ENCODE measurements at regions not wholly inside any gene's neighbourhood (a gene's known extent, or its start where the extent isn't known, plus 50 kb on each side); places are given as distances from the start of the nearest gene placed in this dataset.

DNA sequence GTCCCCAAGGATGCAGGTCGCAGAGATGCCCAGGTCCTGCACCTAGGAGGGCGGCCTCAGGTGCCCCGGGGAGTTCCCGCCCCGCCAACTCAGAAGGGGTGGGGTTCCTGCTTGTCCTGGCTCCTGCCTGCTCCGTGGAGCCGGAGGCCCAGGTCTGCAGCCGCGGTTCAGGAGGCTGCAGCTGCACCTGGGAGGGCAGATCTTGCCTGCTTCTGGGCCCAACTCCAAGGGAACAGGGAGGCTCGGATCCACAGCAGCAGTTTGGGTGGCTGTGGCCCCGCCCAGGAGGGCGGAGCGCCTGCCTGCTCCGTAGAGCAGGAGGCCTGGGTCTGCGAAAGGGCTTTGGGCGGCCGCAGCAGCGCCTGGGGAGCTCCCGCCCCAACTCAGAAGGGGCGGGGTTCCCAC, 108.2 kb upstream of the EGR2 start:
- no peak for TF ChIP-seq POLR2A (IDR thresholded peaks at IDR 0.05)
- TF ChIP-seq, protein P1, sequence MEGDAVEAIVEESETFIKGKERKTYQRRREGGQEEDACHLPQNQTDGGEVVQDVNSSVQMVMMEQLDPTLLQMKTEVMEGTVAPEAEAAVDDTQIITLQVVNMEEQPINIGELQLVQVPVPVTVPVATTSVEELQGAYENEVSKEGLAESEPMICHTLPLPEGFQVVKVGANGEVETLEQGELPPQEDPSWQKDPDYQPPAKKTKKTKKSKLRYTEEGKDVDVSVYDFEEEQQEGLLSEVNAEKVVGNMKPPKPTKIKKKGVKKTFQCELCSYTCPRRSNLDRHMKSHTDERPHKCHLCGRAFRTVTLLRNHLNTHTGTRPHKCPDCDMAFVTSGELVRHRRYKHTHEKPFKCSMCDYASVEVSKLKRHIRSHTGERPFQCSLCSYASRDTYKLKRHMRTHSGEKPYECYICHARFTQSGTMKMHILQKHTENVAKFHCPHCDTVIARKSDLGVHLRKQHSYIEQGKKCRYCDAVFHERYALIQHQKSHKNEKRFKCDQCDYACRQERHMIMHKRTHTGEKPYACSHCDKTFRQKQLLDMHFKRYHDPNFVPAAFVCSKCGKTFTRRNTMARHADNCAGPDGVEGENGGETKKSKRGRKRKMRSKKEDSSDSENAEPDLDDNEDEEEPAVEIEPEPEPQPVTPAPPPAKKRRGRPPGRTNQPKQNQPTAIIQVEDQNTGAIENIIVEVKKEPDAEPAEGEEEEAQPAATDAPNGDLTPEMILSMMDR (IDR thresholded peaks at IDR 0.05): no peak
